ENCODE measurements at regions not wholly inside any gene's neighbourhood (a gene's known extent, or its start where the extent isn't known, plus 50 kb on each side); places are given as distances from the start of the nearest gene placed in this dataset.

DNA sequence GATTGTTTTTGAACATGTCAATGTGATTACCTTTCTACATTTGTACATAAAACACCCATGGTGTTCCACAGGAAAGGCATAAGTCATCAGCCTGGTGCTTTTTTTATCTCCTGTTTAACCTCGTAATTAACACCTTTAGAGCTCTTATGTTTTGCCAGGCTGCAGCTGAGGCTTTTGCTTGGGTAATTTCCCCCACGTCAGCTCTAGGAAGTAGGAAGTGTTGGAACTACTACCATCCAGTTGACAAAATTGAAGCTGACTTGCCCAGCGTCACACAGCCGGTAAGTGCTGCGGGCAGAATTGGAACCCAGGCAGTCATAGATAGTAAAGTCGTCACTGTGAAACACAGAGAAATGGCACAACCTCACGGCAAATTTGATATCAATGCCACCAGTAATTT is 86.6 kb upstream of the BMP2 start:
- 55% methylated on average over 7 of the region's 7 CpGs for WGBS (ENCODE audit: low lambda C conversion rate)
- no peaks in the 10 kb centered on the region for H4K20me1 ChIP-seq (ENCODE audit: insufficient read depth, low read length)
- H3K4me2 ChIP-seq (ENCODE audit: low read depth, low read length), result no peak overlapping the region
- in situ Hi-C loops (cut with HindIII; ENCODE audit: extremely low pct_ligation_motif_present, low pct_unique_long_range_greater_than_20kb) (no loop called here), intact Hi-C loops (cut with micrococcal nuclease; ENCODE audit: unreplicated experiment) (no loop called here)
- H3K4me1 ChIP-seq (ENCODE audit: insufficient read depth, low read length), result no peaks in the 10 kb centered on the region
- H3K27me3 ChIP-seq (ENCODE audit: control insufficient read depth in 1 of 2, insufficient read depth in 2 of 2, low read length in 2 of 2), result no peaks in the 10 kb centered on the region
- DNase-seq (ENCODE audit: low spot score) (no peak), FAIRE-seq (no peak), ATAC-seq (no peak)
- H3K79me2 ChIP-seq (ENCODE audit: insufficient read depth, low read length), result no peaks in the 10 kb centered on the region
- H3K27ac ChIP-seq (ENCODE audit: extremely low read length, insufficient read depth, low read length), result no peak overlapping the region
- H2AFZ ChIP-seq (ENCODE audit: low read length), result no peak overlapping the region
- CTCF ChIA-PET (ENCODE audit: low intra/inter-chr PET ratio, low total read pairs), result no interaction called here
- no peak overlapping the region for H3K9ac ChIP-seq (ENCODE audit: insufficient read depth, low read depth, low read length)
- H3K36me3 ChIP-seq (replicated peaks in 1 of 2; ENCODE audit: control insufficient read depth in 1 of 2, insufficient read depth in 2 of 2, low read length in 2 of 2), result no peaks in the 10 kb centered on the region
- POLR2A ChIA-PET, result no interaction called here
- no peaks in the 10 kb centered on the region for H3K9me3 ChIP-seq (ENCODE audit: low read length)
- BruUV-seq (replicated peaks), result no TSS peak
- H3K4me3 ChIP-seq (replicated peaks in 1 of 3; ENCODE audit: insufficient read depth in 1 of 3, low read depth in 2 of 3, low read length in 3 of 3), result no peak overlapping the region
- TF ChIP-seq HBP1 (CRISPR knock-in tag; IDR thresholded peaks at IDR 0.05; ENCODE audit: low read depth) (no peak), SP1 (IDR thresholded peaks at IDR 0.05) (no peak), SP1 (CRISPR knock-in tag; IDR thresholded peaks at IDR 0.05) (no peak), NCOA2 (CRISPR knock-in tag; IDR thresholded peaks at IDR 0.05) (no peak), SIN3A (IDR thresholded peaks at IDR 0.05; ENCODE audit: borderline replicate concordance, low read depth, low read length) (no peak), HMG20B (CRISPR knock-in tag; conservative IDR thresholded peaks at IDR 0.05) (no peak), NR2F1 (CRISPR knock-in tag; IDR thresholded peaks at IDR 0.05) (no peak), ZNF660 (CRISPR knock-in tag; IDR thresholded peaks at IDR 0.05; ENCODE audit: borderline replicate concordance, low read depth) (no peak), ZNF773 (CRISPR knock-in tag; IDR thresholded peaks at IDR 0.05; ENCODE audit: borderline replicate concordance) (no peak), ZNF280D (CRISPR knock-in tag; IDR thresholded peaks at IDR 0.05) (no peak), CSRNP2 (CRISPR knock-in tag; conservative IDR thresholded peaks at IDR 0.05; ENCODE audit: low read depth) (no peak), GATA4 (IDR thresholded peaks at IDR 0.05; ENCODE audit: borderline replicate concordance, low read depth) (no peak), SKIL (CRISPR knock-in tag; IDR thresholded peaks at IDR 0.05; ENCODE audit: borderline replicate concordance) (no peak)
- TF ChIP-seq, protein P1, sequence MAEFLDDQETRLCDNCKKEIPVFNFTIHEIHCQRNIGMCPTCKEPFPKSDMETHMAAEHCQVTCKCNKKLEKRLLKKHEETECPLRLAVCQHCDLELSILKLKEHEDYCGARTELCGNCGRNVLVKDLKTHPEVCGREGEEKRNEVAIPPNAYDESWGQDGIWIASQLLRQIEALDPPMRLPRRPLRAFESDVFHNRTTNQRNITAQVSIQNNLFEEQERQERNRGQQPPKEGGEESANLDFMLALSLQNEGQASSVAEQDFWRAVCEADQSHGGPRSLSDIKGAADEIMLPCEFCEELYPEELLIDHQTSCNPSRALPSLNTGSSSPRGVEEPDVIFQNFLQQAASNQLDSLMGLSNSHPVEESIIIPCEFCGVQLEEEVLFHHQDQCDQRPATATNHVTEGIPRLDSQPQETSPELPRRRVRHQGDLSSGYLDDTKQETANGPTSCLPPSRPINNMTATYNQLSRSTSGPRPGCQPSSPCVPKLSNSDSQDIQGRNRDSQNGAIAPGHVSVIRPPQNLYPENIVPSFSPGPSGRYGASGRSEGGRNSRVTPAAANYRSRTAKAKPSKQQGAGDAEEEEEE (CRISPR knock-in tag; IDR thresholded peaks at IDR 0.05; ENCODE audit: borderline replicate concordance), result no peak
- TF ChIP-seq, protein P2, sequence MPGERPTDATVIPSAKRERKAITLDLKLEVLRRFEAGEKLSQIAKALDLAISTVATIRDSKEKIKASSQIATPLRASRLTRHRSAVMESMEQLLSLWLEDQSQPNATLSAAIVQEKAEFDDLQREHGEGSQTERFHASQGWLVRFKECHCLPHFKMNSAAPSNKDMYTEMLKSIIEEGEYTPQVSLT (CRISPR knock-in tag; IDR thresholded peaks at IDR 0.05; ENCODE audit: borderline replicate concordance, low read depth), result no peak
